Transverse colon (tissue), 4 donors: ENCODE measurements at regions not wholly inside any gene's neighbourhood (a gene's known extent, or its start where the extent isn't known, plus 50 kb on each side); places are given as distances from the start of the nearest gene placed in this dataset.

Experiments
- EP300 ChIP-seq: sonication (generic); formaldehyde crosslinking; IDR thresholded peaks from one replicate; pipeline ENCODE4 v1.6.1; 2017; ENCODE audit warnings: antibody characterized with exemption, low read depth
- POLR2AphosphoS5 ChIP-seq, 3 donors: sonication (generic); formaldehyde crosslinking; IDR thresholded peaks; one replicate each; pipeline ENCODE4 v1.6.1; 2016; ENCODE audit warnings: antibody characterized with exemption in 3 of 3
- TF ChIP-seq, protein P1 (sequence below), 5 experiments: fragments of 200-600 bp in 3 of 5; fragments of 450-650 bp in 2 of 5; sonication (generic) in 3 of 5; IDR thresholded peaks; 1 replicate in 2 of 5; 2 replicates in 3 of 5; pipeline ENCODE4 v1.5.1; 2016 to 2017; ENCODE audit warnings: antibody characterized with exemption in 5 of 5, inconsistent platforms in 3 of 5, mild to moderate bottlenecking in 2 of 5, moderate library complexity in 1 of 5

DNA sequence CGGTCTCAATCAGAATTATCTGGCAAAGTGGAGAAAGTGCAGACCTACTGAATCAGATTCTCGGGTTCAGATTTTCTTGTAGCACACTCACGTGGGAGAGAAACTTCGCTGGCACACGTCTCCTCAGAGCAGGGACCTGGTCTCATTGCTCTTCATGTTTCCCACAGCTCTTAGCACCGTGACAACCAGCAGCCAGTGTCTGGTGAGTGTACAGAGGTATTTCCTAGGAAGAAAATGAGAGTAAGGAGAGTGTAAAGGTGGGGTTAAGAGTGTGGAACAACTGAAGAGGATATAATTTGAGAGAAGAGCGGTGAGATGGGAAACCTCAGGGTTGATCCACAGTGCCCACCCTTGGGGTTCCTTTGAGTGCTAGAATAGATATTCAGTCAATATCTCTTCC, 89.2 kb downstream of the ARF6 start:
- no peak for TF ChIP-seq POLR2AphosphoS5 (IDR thresholded peaks at IDR 0.05)
- no peak for TF ChIP-seq EP300
- TF ChIP-seq, protein P1, sequence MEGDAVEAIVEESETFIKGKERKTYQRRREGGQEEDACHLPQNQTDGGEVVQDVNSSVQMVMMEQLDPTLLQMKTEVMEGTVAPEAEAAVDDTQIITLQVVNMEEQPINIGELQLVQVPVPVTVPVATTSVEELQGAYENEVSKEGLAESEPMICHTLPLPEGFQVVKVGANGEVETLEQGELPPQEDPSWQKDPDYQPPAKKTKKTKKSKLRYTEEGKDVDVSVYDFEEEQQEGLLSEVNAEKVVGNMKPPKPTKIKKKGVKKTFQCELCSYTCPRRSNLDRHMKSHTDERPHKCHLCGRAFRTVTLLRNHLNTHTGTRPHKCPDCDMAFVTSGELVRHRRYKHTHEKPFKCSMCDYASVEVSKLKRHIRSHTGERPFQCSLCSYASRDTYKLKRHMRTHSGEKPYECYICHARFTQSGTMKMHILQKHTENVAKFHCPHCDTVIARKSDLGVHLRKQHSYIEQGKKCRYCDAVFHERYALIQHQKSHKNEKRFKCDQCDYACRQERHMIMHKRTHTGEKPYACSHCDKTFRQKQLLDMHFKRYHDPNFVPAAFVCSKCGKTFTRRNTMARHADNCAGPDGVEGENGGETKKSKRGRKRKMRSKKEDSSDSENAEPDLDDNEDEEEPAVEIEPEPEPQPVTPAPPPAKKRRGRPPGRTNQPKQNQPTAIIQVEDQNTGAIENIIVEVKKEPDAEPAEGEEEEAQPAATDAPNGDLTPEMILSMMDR (IDR thresholded peaks at IDR 0.05) = no peak
